ENCODE measurements at regions not wholly inside any gene's neighbourhood (a gene's known extent, or its start where the extent isn't known, plus 50 kb on each side); places are given as distances from the start of the nearest gene placed in this dataset.

- no peak for DNase-seq
- intact Hi-C loops (cut with DNase I): no loop called here
- FAIRE-seq: no peak
Measured at GRCh38 chrX:132277953-132278614, 58.8 kb upstream of the RAP2C start.

DNA sequence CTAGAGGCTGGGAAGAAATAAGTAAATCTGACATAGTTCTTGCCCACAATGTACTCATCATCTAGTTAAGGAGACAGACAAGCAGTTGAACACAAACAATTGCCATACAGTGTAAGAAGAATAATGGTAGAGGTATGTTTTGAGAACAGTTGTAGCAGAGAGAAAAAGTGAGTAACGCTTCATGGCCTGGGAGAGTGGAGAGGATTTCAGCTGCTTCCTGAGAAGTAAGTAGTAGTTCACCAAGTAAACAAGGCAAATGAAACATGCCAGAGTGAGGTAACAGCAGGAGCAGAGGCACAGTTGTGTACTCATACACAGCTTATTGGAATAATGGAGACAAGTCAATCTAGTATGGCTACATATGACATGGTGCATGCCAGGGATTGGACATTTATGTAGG lies 53.6 kb upstream of the RAP2C start:
- H3K9ac ChIP-seq (ENCODE audit: low read length in 3 of 3): no peak overlapping the region
- intact Hi-C loops (cut with DNase I): no loop called here

More at GRCh38 chrX:132277953-132278614, 58.8 kb upstream of the RAP2C start:
- no peaks in the 10 kb centered on the region for H3K9me3 ChIP-seq (ENCODE audit: control insufficient read depth in 2 of 3, insufficient read depth in 1 of 3, low read length in 3 of 3)
- H3K4me3 ChIP-seq (ENCODE audit: low read length in 3 of 3): no peak overlapping the region
- H3K4me1 ChIP-seq (ENCODE audit: control insufficient read depth in 2 of 3, insufficient read depth in 2 of 3, low read depth in 1 of 3, low read length in 3 of 3): no peaks in the 10 kb centered on the region
- H3K27me3 ChIP-seq (ENCODE audit: control insufficient read depth, insufficient read depth, low read length): no peaks in the 10 kb centered on the region
- no peaks in the 10 kb centered on the region for H3K36me3 ChIP-seq (ENCODE audit: control insufficient read depth in 2 of 3, insufficient read depth in 3 of 3, low read length in 3 of 3)
- no peak overlapping the region for H3K27ac ChIP-seq (ENCODE audit: low read depth in 2 of 2, low read length in 2 of 2)
- no peak overlapping the region for H3K9ac ChIP-seq (ENCODE audit: low read length in 3 of 3)
- TF ChIP-seq CTCF (IDR thresholded peaks at IDR 0.05; ENCODE audit: borderline replicate concordance, extremely low read depth, insufficient read depth): no peak

DNA sequence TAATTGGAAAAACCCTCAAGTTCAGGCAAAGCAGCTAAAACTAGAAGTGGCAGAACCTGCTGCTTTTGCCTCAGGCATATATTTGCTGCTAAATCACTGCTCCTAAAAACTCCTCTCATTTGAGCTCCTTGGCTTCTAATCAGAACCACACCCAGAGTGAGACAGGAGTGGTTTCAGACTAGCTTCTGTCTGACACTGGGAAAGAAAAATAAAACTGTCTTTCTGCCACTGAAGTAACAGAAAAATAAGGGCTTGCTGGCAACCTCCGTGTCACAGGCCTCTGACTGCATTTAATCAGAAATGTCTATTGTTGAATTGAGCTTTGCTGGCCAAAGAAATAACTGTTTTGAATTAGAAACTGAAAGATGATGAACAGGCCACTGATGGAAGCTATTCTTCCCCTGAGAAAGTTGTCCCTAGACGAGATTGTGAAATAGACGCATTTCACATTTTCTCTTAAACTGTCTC lies 52.1 kb upstream of the RAP2C start:
- intact Hi-C loops (cut with DNase I): no loop called here
- Histone ChIP-seq H3K27ac (ENCODE audit: low read depth in 2 of 2, low read length in 2 of 2) (no peak overlapping the region), H3K27me3 (ENCODE audit: control insufficient read depth, insufficient read depth, low read length) (peaks cover 2% of the 10 kb centered on the region), H3K9ac (ENCODE audit: low read length in 3 of 3) (no peak overlapping the region), H3K4me1 (ENCODE audit: control insufficient read depth in 2 of 3, insufficient read depth in 2 of 3, low read depth in 1 of 3, low read length in 3 of 3) (no peaks in the 10 kb centered on the region), H3K9me3 (ENCODE audit: control insufficient read depth in 2 of 3, insufficient read depth in 1 of 3, low read length in 3 of 3) (no peaks in the 10 kb centered on the region), H3K4me3 (ENCODE audit: low read length in 3 of 3) (no peak overlapping the region), H3K36me3 (ENCODE audit: control insufficient read depth in 2 of 3, insufficient read depth in 3 of 3, low read length in 3 of 3) (no peaks in the 10 kb centered on the region)
- no peak for TF ChIP-seq CTCF (IDR thresholded peaks at IDR 0.05; ENCODE audit: borderline replicate concordance, extremely low read depth, insufficient read depth)
- FAIRE-seq (no peak), DNase-seq (no peak)

More for the DNA sequence above, 53.6 kb upstream of the RAP2C start:
- FAIRE-seq (no peak), DNase-seq (no peak)
- Histone ChIP-seq H3K27me3 (ENCODE audit: control insufficient read depth, insufficient read depth, low read length) (peaks cover 2% of the 10 kb centered on the region), H3K27ac (ENCODE audit: low read depth in 2 of 2, low read length in 2 of 2) (no peak overlapping the region), H3K4me3 (ENCODE audit: low read length in 3 of 3) (no peak overlapping the region), H3K4me1 (ENCODE audit: control insufficient read depth in 2 of 3, insufficient read depth in 2 of 3, low read depth in 1 of 3, low read length in 3 of 3) (no peaks in the 10 kb centered on the region), H3K36me3 (ENCODE audit: control insufficient read depth in 2 of 3, insufficient read depth in 3 of 3, low read length in 3 of 3) (no peaks in the 10 kb centered on the region), H3K9me3 (ENCODE audit: control insufficient read depth in 2 of 3, insufficient read depth in 1 of 3, low read length in 3 of 3) (no peaks in the 10 kb centered on the region)
- TF ChIP-seq CTCF (IDR thresholded peaks at IDR 0.05; ENCODE audit: borderline replicate concordance, extremely low read depth, insufficient read depth): no peak
